Vagina (tissue), 2 donors: ENCODE measurements at regions not wholly inside any gene's neighbourhood (a gene's known extent, or its start where the extent isn't known, plus 50 kb on each side); places are given as distances from the start of the nearest gene placed in this dataset.

ENCODE experiments used
- POLR2AphosphoS5 ChIP-seq, 2 donors: sonication (generic); formaldehyde crosslinking; IDR thresholded peaks; one replicate each; pipeline ENCODE4 v1.9.0; 2017; ENCODE audit warnings: antibody characterized with exemption in 2 of 2, mild to moderate bottlenecking in 2 of 2, low read depth in 1 of 2; ENCODE audit not compliant: insufficient read depth in 1 of 2
- TF ChIP-seq, protein P1 (sequence below), 3 experiments: fragments of 450-650 bp in 2 of 3; fragments of 200-600 bp in 1 of 3; sonication (generic) in 1 of 3; IDR thresholded peaks; one replicate each; pipeline ENCODE4 v1.5.1; 2017 to 2019; ENCODE audit warnings: antibody characterized with exemption in 3 of 3, mild to moderate bottlenecking in 2 of 3, moderate library complexity in 2 of 3

DNA sequence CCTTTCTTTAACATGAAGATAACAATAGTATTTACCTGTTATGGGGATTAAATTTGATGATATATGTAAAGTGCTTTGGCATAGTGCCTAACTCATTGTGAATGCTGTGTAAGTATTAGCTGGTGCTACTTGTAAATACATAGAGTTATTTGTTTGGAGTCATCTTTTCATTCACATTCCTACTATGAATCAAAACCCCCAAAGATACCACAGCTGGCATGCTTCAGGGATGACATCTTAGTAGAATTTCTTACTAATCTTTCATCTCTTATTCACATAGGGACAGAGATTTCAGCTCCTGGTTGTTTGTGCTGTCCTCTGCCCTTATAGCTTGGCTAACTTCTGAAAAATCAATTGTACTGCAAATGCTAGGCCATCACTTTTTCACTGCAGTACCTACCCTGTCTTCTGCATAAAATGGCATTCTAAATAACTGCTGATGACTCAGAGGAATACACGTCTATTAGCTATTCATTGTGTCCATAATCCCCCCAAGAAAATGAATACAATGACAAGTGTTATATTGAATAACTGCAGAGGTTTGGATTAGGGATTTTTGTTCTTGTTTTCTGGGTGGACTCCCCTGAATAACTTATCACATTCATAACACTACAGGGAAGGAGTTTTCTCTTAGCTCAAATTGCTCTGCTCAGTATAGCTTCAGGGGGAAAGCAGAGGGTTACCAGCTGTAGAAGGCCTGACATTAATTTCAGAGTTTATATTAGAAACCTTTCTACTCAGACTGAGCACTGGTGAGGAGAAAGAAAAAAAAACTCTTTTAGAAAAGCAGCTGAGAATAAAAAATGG, 192.2 kb upstream of the C9orf72 start:
- TF ChIP-seq POLR2AphosphoS5 (IDR thresholded peaks at IDR 0.05; ENCODE audit: insufficient read depth in 1 of 2, low read depth in 1 of 2) = no peak
- TF ChIP-seq, protein P1, sequence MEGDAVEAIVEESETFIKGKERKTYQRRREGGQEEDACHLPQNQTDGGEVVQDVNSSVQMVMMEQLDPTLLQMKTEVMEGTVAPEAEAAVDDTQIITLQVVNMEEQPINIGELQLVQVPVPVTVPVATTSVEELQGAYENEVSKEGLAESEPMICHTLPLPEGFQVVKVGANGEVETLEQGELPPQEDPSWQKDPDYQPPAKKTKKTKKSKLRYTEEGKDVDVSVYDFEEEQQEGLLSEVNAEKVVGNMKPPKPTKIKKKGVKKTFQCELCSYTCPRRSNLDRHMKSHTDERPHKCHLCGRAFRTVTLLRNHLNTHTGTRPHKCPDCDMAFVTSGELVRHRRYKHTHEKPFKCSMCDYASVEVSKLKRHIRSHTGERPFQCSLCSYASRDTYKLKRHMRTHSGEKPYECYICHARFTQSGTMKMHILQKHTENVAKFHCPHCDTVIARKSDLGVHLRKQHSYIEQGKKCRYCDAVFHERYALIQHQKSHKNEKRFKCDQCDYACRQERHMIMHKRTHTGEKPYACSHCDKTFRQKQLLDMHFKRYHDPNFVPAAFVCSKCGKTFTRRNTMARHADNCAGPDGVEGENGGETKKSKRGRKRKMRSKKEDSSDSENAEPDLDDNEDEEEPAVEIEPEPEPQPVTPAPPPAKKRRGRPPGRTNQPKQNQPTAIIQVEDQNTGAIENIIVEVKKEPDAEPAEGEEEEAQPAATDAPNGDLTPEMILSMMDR (IDR thresholded peaks at IDR 0.05) = no peak
